Effector CD4-positive, alpha-beta T cell (primary cell): ENCODE measurements at regions not wholly inside any gene's neighbourhood (a gene's known extent, or its start where the extent isn't known, plus 50 kb on each side); places are given as distances from the start of the nearest gene placed in this dataset.
"Not testable (repeated sequence)": the region's sequence is repeated elsewhere in the genome, so short reads cannot be mapped to it uniquely, and the experiment has no call there.

Experiments used
- DNase-seq: peaks from one replicate; pipeline ENCODE4 v3.0.0-alpha.2; 2020

GRCh38 chrX:46298821-46299220 is 246.4 kb downstream of the ZNF674 start:
- DNase-seq: no peak

GRCh38 chrX:46295963-46296362 is 249.3 kb downstream of the ZNF674 start:
- DNase-seq: no peak

GRCh38 chrX:46294234-46294633 is 251.0 kb downstream of the ZNF674 start:
- no peak for DNase-seq

GRCh38 chrX:46279925-46280313 is 265.3 kb downstream of the ZNF674 start:
- DNase-seq: no peak

- DNase-seq: no peak
Observed at GRCh38 chrX:46279214-46279924, 265.9 kb downstream of the ZNF674 start.

GRCh38 chrX:46278572-46278971 is 266.6 kb downstream of the ZNF674 start:
- DNase-seq: no peak

- DNase-seq: no peak
Observed at GRCh38 chrX:46268412-46268811, 276.8 kb downstream of the ZNF674 start.

- no peak for DNase-seq
Observed at GRCh38 chrX:46263494-46263893, 281.7 kb downstream of the ZNF674 start.

GRCh38 chrX:46262304-46262703 is 282.9 kb downstream of the ZNF674 start:
- DNase-seq: no peak

- no peak for DNase-seq
Observed at GRCh38 chrX:46260499-46260898, 284.7 kb downstream of the ZNF674 start.

- no peak for DNase-seq
Observed at GRCh38 chrX:46258356-46258755, 286.9 kb downstream of the ZNF674 start.

GRCh38 chrX:46257451-46257879 is 287.8 kb downstream of the ZNF674 start:
- no peak for DNase-seq

GRCh38 chrX:46256875-46257274 is 288.3 kb downstream of the ZNF674 start:
- DNase-seq: no peak

- no peak for DNase-seq
Observed at GRCh38 chrX:46255046-46255445, 290.2 kb downstream of the ZNF674 start.

- no peak for DNase-seq
Observed at GRCh38 chrX:46254641-46255040, 290.6 kb downstream of the ZNF674 start.

GRCh38 chrX:46251755-46252154 is 293.5 kb downstream of the ZNF674 start:
- DNase-seq: no peak

GRCh38 chrX:46250151-46250550 is 295.1 kb downstream of the ZNF674 start:
- no peak for DNase-seq

GRCh38 chrX:46247456-46247855 is 297.8 kb downstream of the ZNF674 start:
- no peak for DNase-seq

GRCh38 chrX:46244451-46244850 is 300.8 kb downstream of the ZNF674 start:
- DNase-seq: no peak

- no peak for DNase-seq
Observed at GRCh38 chrX:46236411-46236810, 308.8 kb downstream of the ZNF674 start.

- no peak for DNase-seq
Observed at GRCh38 chrX:46235778-46236177, 309.4 kb downstream of the ZNF674 start.

GRCh38 chrX:46234775-46235174 is 310.4 kb downstream of the ZNF674 start:
- DNase-seq: no peak

GRCh38 chrX:46228389-46228788 is 316.8 kb downstream of the ZNF674 start:
- no peak for DNase-seq

GRCh38 chrX:46226422-46226821 is 318.8 kb downstream of the ZNF674 start:
- DNase-seq: no peak

GRCh38 chrX:46223499-46223898 is 321.7 kb downstream of the ZNF674 start:
- not testable (repeated sequence) for DNase-seq
